ENCODE measurements at regions not wholly inside any gene's neighbourhood (a gene's known extent, or its start where the extent isn't known, plus 50 kb on each side); places are given as distances from the start of the nearest gene placed in this dataset.

GRCh38 chr3:89572261-89572660 lies 464.8 kb downstream of the EPHA3 start:
- TF ChIP-seq ZNF701 (tag by site-specific recombination; IDR thresholded peaks at IDR 0.05): no peak
- TF ChIP-seq CTCF (tag by site-specific recombination; IDR thresholded peaks at IDR 0.05): no peak
- no peak for TF ChIP-seq GLI2 (tag by site-specific recombination; IDR thresholded peaks at IDR 0.05; ENCODE audit: borderline replicate concordance, low read depth)
- TF ChIP-seq ZNF449 (tag by site-specific recombination; IDR thresholded peaks at IDR 0.05): no peak

All from HEK293 (cell line).